ENCODE measurements at regions not wholly inside any gene's neighbourhood (a gene's known extent, or its start where the extent isn't known, plus 50 kb on each side); places are given as distances from the start of the nearest gene placed in this dataset.
"Not testable (repeated sequence)": the region's sequence is repeated elsewhere in the genome, so short reads cannot be mapped to it uniquely, and the experiment has no call there.

DNA sequence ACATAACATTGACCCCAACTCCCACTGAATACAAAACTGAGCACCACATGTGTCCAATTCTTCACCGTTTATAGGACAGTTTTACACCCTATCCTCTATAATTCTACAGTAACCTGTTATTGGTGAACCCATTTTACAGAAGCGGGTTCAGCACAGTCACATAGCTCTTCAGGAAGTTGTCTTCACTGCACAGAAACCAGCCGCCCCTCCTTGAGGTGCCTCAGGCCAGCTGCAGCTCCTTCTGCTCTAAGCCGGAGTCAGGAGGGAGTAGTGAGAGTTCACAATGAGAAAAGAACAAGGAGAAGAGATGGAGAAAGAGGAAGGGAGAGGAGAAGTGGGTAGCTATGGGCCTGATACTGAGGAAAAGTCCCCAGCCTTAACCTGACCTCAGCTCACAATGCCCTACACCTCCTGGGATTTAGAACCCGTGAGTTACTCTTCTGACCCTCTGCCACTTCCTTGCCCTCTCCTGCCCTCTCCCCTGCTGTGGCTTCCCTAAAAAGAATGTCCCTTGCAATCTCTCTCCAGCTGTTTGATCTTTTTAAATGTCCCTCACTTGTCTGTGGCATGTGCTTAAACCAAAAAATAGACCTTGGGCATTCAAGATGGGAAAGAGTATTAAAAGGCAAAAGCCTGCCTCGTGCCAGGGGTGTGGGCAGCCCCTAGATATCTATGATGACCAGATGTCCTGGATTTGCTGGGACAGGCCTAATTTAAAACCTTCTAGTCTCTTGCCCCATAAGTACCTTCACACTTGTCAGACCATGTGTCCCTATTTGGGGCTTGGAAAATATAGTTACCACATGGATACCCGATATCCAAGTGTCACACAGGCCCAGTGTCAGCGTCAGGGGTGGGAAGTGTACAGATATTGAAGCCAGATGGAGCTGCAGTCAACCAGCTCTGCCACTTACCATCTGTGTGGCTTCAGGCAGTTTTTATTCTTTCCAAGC is 71.3 kb upstream of the HES1 start:
- no peak for DNase-seq (ENCODE audit: low read depth in 2 of 2)

DNA sequence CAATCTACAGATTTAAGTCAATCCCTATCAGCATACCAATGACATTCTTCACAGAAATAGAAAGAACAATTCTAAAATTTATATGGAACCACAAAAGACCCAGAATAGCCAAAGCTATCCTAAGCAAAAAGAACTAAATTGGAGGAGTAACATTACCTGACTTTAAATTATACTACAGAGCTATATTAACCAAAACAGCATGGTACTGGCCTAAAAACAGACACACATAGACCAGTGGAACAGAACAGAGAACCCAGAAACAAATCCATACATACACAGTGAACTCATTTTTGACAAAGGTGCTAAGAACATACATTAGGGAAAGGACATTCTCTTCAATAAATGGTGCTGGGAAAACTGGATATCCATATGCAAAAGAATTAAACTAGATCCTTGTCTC is 68.6 kb upstream of the HES1 start:
- not testable (repeated sequence) for DNase-seq (ENCODE audit: low read depth in 2 of 2)

DNA sequence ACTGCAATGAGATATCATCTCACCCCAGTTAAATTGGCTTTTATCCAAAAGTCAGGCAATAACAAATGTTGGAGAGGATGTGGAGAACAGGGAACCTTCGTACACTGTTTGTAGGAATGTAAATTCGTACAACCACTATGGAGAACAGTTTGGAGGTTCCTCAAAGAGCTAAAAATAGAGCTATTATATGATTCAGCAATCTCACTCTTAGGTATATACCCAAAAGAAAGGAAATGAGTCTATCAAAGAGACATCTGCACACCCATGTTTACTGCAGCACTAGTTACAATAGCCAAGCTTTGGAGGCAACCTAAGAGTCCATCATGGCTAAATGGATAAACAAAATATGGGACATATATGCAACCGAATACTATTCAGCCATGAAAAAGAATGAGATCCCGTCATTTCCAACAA is 68.0 kb upstream of the HES1 start:
- DNase-seq (ENCODE audit: low read depth in 2 of 2) = no peak

DNA sequence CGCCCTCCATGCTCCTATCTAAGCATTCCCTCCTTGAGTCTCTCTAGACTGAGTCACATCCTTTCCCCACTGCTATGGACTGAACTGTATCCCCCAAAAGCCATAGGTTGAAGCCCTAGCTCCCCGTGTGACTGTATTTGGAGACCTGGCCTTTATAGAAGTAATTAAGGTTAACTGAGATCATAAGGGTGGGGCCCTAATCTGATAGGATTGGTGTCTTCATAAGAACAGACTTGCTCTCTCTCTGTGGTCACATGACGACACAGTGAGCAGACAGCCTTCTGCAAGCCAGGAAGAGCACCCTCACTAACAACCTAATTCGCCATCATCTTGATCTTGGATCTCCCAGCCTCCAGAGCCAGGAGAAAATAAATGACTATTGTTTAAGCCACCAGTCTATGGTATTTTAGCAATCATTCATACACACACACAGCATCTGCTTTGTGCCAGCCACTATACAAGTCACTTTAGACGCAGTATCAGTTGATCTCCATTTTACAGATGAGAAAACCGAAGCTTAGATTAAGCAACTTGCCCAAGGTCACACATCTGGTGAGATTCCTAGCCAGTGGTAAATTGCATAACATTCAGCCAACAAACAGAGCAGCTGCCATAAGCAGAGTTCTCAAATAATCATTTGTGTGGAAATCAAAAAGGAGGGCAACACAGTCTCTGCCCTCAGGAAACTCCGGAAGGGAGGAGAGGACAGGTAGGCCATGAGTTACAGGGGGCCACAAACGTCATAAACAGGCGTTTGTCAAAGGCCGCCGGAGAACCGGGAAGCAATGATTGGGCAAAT is 66.3 kb upstream of the HES1 start:
- no peak for DNase-seq (ENCODE audit: low read depth in 2 of 2)

DNA sequence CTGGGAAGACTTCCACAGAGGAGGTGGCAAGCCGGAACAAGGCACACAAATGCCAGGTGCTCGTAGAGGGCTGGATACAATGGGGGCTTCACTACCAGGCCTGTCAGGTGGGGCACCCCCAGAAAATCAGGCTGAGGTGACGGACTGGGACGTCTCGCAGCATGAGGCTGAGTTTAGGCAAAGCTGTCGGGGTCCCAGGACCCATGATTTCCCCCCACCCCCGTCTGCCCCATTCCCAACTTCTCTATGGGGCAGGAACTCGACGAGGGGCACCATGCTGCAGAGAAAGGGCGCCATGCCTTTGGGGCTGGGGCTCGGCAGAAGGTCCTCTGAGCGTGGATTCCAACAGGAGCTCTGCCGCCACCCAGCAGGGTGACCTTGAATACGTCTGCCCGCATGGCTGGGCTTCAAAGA is 65.7 kb upstream of the HES1 start:
- no peak for DNase-seq (ENCODE audit: low read depth in 2 of 2)

DNA sequence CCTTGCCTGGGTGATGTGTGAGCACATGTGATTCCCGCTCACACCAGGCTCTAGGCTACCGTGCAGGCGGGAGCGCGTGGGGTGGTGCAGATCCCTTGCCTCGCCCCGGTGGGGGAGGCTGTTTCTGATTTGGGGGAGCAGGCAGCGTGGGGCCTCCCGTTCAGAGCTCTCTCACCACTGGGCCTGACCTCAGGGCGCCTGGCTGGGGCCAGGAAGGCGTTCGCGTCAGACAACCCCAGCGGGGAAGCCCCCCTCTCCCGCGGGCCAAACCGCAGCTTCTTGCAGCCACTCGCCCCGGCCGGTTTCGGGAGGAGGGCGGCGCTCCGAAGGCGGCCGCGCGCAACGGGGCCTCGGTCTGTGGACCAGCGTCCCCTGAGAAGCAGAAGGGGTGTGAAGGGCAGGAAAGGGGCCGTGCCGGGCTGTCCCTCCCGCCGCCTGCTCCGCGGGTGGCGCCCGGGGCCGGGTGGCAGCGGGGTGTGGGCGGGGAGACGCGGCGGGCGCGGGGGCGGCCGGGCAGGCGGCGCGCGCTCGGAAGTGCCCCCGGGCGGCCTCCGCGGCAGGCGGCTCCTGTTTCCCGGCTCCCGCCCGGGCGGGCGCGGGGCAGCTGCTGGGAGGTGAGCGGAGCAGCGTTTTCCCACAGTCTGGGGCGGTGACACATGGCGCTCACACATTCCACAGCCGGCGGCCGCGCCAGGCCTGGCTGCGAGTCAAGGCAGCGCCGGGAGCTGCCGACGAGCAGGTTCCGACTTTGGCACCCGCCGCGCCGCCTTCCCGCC is 65.1 kb upstream of the HES1 start:
- DNase-seq (ENCODE audit: low read depth in 2 of 2) = peak; percentile 51 to 58

DNA sequence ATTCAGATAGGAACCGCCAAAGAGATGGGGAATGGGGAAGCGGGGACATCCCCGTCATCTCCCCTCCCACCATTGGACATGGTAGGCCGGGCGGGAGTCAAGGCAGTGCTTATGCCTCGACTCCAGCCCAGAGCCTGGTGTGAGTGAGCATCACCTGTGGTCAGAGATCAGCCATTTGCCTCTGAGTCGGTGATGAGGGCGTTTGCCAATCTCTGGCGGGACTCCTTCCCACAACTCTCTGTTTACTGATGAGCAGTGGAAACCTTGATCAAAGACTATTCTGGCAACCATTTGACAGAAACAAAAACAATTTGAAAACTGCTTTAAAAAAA is 63.9 kb upstream of the HES1 start:
- DNase-seq (ENCODE audit: low read depth in 2 of 2) = no peak

DNA sequence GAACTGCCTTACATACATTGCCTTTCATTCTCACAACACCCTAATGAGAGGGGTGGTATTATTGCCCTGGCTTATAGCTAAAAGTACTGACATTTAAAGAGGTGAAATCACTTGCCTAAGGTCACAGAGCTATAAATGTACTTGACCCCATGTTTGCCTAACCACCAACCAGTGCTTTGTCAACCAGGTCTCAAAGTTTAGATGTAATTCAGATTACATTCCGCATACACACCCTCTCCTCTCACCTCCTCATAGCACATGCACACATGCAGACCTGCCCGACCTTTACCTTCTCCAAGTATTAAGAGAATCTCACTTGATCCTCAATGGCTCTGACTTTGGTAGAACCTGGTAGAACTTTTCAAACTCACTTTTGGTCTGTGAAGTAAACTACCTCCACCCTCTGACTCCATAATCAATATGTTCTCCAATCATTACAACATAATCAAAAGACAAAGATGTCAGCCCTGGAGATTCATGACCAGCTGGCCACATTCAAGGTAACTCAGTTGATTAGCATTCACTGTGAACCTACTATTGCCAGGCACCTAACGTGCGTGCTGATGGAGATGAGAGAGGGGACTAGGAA is 63.2 kb upstream of the HES1 start:
- no peak for DNase-seq (ENCODE audit: low read depth in 2 of 2)

DNA sequence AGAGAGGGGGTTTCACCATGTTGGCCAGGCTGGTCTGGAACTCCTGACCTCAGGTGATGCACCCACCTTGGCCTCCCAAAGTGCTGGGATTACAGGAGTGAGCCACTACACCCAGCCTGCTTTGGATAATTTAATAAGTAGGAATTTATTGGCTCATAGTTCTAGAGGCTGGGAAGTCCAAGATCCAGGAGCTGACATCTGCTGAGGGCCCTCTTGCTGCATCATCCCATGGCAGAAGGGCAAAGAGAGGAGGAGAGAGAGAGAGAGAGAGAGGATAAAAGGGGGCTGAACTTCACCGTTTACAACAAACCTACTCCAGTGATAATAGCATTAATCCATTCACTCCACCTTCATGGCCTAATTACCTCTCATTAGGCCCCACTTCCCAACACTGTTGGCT is 62.0 kb upstream of the HES1 start:
- DNase-seq (ENCODE audit: low read depth in 2 of 2) = no peak

DNA sequence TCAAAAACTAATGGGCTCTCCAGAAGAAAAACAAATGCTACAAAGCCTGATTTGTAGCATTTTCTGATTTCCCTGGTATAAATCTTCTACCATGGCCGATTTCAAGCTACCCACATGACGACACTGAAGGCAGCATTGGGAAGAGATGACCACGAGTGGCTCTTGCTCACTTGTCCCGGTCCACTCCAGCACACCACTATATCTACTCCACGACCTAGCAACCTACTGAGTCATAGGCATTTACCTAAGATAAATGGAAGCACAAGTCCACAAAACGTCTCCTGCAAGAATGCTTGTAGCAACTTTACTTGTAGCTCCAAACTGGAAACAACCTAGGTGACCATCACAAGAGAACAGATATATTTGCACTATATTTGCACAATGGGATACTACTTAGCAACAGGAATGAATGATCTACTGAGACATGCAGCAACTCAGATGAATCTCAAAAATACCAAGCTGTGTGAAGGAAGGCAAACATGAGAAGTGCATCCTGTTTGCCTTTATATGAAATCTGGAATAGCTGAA is 60.8 kb upstream of the HES1 start:
- no peak for DNase-seq (ENCODE audit: low read depth in 2 of 2)

DNA sequence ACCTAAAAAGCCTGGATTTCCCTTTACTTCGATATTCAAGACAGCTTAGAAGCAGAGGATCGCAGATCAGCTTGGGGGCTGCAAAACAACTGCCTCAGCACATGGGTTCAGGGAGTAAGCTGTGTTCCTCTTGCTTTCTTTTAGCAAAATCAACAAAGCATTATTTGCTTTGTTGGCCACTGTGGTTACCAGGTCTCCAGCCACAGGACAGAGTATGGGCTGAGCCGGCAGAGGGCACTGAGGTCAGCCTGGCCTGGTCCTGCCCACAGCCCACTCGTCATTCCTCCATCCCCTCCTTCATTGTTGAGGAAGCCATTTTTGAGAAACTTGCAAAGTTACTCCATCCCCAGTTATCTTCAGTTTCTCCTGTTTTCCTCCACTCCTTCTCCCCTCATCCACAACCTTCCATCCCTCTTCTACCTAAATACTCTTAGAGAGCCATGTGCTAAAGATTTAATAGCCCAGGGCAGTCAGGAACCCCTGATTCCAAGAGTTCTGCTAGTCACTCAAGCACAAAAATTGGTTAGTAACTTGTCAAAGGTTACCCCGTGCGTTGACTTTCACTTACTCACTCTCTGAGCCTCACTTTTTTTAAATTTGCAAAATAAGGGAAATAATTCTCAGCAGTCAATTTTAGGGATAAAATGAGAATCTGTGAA is 60.0 kb upstream of the HES1 start:
- no peak for DNase-seq (ENCODE audit: low read depth in 2 of 2)

DNA sequence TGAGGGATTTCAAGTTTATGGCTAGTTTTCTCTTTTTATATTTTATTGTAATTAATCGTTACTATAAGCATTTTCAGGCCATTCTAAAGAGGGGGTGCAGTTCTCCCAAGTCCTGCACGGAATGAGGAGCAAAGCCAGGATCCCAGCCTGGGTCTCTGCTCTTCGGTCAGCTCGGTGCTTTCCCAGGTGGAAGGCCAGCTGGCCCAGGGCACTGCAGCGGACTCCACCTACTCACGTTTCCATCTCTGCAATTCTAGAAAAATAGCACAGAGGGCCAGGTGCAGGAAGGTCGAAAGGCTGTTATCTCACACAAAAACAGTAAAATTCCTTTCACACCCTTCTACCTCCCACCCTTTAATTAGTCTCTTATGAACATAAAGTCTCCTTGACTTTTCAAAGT is 59.5 kb upstream of the HES1 start:
- DNase-seq (ENCODE audit: low read depth in 2 of 2) = no peak

DNA sequence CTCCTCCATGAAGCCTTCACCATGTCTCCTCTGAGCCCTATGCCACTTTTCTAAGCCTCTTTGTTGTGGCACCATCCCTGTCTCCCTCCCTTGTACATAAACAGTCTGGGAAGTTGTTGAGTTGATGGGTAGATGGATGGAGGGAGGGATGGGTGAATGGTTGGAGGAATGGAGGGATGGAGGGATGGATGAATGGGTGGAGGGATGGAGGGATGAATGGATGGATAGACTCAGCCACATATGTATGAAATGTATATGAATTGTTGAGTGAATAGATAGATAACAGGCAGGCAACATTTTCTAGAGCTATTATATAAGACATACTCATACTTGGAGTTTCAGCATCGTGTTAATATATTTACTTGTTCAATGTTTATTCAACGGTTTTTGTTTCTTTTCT is 58.3 kb upstream of the HES1 start:
- no peak for DNase-seq (ENCODE audit: low read depth in 2 of 2)

DNA sequence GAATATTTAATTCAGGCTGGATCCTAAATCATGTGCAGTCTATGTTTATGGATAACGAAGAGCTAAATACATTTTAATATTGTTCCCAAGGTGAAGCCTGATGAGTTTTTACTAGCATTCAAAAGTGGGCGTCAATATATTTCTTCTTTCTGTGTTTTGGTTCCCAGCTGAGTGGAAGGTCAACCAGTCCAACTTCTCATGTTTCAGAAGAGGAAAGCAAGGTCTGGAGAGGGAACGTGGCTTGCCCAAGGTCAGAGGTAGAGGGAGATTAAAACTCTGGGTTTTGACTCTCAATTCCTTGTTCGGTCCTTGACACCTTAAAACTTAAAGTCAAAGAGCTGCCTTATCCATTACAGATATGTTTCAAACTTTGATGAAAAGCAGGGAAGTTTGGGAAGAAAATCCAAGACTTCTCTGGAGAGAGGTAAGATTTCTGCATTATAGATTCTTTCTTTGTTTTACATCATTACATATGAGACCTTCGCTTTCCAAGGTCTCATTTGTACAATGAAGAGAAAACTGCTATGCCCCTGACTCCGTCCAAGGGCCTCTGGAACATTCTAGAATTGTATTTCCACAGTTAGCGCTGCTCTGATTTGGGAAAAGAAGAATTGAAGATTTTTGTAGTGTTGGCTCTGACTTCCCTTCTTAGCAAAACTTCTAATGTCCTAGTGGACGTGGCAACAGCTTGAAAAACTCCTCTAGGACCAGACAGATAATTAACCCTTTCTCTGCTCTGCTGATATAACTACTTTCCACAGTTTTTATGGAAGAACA is 57.7 kb upstream of the HES1 start:
- DNase-seq (ENCODE audit: low read depth in 2 of 2) = no peak

DNA sequence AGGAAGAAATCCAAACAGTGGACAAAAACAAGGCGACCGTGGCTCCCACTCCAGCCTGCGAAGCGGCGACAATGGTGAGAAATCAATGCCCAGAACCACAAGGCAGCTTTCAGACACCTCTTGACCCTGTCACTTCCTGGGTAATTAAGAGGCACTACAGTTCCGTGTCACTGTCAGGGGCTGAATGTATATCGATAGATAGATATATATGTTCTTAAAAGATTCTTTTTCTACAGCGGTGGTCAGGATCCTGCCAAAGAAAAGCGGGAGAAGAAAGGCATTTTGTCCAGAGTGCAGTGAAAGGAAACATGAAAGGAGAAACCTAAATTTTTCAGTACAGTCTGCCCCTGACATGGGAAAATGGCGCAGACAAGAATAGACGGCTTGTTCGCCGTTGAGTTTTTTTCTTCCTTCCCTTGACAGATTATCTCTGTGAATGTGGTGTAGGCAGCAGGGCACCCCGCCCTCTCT is 56.2 kb upstream of the HES1 start:
- no peak for DNase-seq (ENCODE audit: low read depth in 2 of 2)

DNA sequence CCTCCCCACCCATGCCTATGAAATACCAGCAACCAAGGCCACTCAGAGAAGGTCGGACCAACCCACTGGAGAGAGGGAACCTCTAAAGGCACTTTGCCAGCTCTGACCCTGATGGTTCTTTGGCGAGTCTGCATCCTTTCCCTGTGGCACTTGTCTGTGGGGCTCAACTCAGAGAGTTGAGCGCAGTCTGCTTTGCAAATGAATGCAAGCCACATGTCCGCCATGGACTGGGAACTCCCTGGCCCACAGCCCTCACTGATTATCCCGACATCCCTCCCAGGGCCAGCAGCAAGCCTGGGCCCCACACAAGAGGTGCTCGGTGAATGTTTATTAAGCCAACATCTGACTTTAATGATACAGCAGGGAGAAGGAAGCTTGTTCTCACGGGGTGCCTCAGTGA is 55.5 kb upstream of the HES1 start:
- DNase-seq (ENCODE audit: low read depth in 2 of 2) = no peak

DNA sequence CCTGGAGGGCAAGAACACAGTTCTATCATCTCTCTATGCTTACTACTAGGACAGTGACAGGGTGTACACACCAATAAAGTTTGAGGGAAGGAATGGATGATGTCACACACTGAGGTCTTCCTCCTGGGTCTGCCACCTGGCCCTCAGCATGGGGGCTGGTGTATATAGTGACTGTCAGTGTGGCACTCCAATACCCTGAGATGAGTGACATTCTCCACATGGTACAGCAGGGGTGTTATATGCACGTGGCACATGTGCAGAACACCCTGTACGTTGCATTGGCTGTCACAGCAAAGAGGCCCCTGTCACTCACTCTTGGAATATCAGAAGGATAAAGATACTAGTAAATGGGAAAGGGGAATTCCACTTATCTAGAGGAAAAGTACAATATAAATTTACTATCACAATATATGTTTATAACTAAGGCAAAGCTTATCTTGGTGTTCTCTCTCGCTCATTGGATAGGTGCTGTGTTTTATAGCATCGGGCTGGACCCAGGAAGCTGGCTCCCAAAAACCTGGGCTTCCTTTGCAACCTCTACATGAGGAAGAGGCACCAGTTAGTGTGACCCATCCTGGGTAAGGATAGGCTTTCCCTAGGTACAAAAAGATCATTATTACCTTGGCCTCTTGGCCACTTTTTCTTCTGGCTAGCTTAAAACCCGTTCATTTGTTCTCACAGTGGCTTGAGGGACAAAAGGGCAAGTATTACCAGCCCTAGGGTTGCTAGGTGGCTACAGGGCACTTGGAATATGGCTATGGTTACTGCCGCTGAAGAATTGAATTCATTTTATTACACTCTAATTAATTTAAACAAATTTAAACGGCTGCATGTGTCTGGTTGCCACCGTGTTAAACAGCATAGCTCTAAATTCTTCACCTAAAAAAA is 54.8 kb upstream of the HES1 start:
- DNase-seq (ENCODE audit: low read depth in 2 of 2) = no peak

DNA sequence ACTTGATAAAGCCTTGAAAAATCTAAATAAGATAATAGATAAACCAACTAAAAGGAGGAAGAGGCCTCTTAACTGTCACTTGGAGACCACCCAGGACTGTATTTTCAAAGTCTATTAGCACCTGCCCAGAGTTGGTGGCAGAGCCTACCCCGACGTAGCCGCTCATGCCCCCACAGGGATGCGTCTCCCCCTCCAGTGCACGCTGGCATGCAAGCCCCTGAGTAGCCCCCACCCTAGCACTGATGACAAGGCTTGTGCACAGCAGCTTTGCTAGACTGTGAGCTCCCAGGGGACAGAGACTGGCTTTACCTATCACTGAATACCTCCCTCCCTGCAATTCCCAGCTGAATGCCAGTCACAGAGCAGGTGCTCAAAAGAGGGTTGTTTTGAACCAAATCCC is 54.1 kb upstream of the HES1 start:
- no peak for DNase-seq (ENCODE audit: low read depth in 2 of 2)
